HG03095 (cell line): ENCODE measurements at regions not wholly inside any gene's neighbourhood (a gene's known extent, or its start where the extent isn't known, plus 50 kb on each side); places are given as distances from the start of the nearest gene placed in this dataset.

Experiments
- ATAC-seq: cut with Tn5 transposase; IDR thresholded peaks from one replicate; pipeline ENCODE4 v1.9.1; 2021; ENCODE audit warnings: moderate library complexity; ENCODE audit not compliant: unreplicated experiment

DNA sequence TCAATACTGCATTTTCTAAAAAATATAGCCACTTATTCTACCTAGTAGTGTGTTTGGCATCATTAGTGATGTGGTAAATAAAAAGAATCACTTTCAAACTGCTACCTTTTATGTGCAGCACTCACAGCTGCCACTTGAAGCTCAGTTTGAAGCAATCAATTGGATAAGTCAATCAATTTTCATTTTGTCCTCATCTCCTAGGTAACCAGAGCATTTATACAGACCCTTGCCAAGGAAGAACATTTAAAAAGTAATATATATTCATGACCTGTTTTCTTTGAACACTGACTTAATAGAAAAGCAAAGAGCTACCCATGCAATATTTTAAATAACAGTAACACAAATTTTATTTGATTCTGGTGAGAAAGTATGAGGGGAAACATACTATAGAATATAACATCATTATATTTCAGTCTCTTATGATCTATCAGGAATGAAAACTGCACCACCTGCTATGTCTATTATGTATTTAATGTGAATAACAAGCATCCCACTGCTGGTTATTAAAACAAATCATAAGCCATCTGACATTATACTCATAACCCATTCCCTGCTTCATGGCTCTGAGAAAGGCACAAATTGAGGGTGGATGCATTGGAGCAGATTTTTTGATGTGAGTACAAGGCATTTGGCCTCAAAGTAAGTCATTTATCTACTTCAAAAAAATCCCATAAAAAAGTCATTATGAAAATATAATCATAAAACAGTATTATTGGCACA, 168.4 kb upstream of the C21orf91 start:
- ATAC-seq: no peak

DNA sequence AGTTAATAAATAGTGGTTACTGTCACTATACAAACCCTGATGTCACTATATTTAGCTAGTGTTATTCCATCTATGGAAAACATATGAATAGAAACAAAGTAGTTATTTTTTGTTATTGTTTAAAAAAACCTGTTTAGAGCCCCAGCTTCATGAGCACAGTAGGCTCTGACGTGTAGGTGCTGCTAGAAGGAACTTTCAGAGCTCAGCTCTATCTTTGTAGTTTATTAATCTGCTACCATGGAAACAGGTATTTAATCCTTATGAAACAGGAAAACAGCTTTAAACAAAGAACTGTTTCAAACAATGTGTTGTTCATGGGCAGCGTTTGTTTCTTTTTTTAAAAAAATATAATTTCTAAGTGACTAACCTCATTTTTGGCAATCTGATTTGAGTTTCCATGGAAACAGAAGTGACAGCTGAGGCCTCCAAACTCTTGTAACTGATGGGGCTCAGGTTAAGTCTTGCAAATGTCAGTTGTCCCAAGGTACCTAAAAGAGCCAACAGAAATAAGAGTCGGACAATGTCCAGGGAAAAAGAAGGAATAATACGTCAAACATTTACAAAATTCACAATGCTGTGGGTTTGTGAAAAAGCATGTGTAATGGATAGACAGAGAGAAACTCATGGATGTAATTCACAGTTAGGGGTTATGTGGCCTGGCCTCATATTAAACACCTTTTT, 162.0 kb upstream of the C21orf91 start:
- ATAC-seq: no peak

DNA sequence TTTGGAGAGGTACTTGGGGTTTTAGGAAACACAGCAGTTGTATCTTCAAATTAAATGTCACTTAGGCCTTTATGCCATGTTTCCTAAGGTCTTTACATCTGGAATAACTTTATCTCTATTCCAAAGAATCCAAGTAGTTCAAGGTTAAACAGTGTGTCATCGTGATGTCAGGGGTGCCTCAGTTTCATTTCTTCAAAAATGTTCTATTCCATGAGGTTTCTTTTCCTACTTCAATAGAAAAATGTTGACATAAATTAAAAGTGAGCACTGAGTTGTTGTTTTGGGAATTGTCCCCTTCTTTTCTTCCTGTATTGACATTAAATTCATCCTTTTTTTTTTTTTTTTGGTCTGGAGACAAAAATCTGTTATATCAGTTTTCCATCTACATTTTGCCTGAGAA, 160.6 kb upstream of the C21orf91 start:
- no peak for ATAC-seq

DNA sequence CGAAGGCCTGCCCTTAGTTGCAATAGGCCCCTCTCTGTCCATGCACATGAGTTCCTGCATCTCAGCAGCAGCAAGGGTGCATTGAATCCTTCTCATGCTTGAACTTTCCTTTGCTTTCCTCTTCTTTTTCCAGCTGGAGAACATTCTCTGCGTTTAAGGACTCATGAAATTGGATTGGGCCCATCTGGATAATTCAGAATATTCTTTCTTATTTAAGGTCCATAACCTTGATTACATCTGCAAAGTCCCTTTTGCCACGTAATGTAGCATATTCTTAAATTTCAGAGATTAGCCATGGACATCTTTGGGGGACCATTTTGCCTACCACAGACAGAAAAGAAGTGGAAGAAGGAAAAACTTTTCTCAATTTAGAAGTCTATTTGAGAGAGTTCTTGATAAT, 159.7 kb upstream of the C21orf91 start:
- ATAC-seq: no peak

DNA sequence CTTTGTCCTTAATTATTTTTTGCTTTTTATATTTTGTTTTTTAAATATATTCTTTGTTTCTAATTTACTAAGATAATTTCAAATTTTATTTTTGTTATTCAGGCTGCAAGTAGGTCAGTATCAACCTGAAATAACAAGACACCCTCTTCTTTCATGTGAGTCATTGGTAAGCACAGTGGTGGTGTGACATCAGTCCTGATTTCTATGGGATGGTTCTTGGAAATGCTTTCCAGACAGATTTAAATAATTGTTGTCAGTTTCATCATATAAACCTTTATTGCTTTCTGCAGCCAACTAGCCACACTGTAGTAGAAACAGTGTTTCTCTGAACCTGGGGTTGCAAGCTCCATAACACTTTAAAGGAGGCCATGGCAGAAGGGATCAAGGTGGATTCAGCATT, 157.5 kb upstream of the C21orf91 start:
- ATAC-seq: no peak

DNA sequence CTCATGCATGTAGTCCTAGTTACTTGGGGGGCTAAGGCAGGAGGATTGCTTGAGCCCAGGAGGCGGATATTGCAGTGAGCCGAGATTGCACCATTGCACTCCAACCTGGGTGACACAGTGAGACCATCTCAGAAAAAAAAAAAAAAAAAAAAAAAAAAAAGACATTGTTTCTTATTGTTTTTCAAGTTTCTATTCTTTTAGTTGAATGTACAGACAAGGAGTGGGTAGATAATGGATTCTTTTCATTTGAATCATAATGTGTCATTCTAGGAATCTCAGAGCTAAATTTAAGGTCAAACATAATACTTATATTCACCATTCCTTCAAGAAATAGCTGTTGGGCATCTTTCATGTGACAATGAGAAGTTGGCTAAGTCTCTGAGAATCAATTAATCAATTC, 157.0 kb upstream of the C21orf91 start:
- no peak for ATAC-seq

DNA sequence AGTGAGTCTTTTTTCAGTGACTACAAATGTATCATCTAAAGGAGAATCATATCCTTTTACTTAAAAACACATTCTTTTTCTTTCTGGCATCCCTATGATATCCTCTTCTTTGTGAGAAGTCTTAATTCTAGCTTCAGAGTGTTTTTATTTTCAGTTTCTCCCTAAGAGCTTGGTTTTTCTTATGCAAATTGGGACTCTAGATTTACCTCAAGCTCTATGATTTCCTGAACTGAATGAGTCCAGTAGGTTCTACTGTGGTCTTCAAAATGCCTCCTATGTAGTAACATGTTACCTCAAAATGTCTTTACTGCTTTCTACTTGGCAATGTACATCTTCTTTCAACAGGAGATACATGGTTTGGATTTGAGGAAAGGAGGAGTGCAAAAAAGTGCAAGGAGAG, 148.2 kb upstream of the C21orf91 start:
- no peak for ATAC-seq

DNA sequence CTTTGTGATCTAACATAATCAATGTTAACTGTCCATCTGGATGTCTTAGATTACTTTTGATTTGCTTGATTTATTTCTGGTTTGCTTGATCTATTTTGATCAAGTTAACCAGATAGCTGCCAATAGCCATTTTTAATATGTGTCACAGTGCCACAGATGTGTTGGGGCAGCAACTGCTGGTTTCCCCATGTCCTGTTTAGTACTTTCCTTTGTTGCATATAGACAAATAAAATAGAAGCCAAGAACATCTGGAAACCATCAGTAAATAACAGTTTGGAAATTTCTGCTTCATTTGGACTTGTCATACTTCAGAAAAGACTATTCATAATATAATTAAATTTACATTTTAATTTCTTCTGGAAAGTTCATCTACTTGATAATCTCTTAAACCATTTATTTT, 145.6 kb upstream of the C21orf91 start:
- no peak for ATAC-seq

DNA sequence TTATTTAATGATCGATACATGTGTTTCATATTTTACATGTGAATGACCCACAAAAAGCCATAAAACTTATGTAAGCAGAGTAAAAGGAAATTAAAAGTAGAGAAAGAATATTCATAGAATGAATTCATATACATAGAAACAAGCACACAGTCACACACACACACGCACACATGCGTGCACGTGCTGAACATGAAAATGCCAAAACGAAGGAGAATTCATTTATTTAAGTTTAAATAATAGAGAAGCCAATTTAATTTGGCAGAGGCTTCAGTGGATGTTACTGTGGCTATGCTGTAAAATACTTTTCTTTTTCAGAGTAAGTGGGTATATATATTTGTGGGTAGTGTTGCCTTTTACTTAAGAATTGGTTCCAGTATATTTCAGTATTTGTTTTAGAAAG, 145.0 kb upstream of the C21orf91 start:
- no peak for ATAC-seq

DNA sequence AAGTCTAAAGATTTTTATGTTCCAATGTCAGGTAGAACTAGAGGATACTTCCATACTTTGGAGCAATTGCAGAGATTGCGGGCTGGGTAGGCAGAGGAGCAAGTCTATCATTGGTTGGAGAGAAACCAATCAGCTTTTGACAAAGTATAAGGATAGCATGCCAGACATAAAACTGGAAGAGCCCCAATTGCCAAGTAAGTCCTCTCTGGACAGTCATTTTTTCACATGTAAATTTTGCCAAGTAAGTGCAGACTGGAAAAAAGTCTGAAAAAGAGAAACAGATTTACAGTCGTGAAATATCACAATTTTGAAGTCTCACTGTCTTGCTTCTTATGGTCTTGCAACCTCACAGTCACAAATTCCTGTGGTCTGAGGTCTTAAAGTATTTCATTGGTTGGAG, 131.4 kb upstream of the C21orf91 start:
- no peak for ATAC-seq

DNA sequence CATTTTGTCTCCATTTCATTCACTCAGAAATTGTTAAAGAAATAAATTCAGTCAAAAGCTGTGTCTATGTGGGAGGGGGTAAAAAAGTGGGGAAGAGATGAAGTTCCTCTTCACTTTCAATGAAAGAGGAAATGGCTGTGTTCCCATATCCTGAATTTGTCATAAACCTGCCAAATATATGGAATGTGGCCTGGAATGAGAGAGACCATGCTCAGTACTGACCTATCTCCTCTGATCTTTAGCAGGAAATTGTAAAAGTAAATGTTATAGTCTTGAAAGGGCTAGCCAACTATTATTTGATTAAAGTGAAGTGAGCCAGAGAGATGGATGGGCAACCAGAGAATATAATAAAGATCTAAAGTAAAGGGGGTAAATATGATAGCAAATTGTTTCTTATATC, 130.3 kb upstream of the C21orf91 start:
- ATAC-seq: no peak

DNA sequence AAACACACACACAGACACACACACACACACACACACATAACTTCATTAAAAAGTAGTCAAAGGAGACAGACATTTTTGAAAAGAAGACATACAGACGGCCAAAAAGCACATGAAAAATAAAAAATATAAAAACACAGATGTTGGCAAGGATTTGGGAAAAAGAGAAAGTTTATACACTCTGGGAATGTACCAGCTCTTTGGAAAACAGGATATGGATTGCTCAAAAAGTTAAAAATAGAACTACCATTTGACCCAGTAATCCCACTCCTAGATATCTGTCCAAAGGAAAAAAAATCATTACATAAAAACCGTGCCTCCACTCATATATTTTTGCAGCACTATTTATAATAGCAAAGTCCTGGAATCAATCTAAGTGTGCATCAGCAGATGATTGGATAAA, 128.4 kb upstream of the C21orf91 start:
- no peak for ATAC-seq

DNA sequence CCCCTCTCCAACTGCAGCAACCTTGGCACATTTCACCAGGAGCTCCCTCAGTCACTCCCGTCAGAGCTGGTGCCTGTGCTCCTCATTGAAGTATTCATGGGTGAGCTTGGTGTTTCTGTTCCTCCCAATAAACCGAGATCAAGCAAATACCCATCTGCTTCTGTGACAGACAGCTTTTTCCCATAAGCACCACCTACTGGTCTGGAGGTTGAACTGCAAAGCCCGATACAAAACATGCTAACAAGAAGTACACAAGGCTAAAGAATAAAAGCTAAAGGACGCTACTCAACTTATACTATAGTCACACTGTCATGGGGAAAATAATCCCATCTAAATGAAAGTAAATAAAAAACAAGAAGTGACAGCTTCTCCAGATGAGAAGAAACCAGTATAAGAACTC, 111.9 kb upstream of the C21orf91 start:
- no peak for ATAC-seq

DNA sequence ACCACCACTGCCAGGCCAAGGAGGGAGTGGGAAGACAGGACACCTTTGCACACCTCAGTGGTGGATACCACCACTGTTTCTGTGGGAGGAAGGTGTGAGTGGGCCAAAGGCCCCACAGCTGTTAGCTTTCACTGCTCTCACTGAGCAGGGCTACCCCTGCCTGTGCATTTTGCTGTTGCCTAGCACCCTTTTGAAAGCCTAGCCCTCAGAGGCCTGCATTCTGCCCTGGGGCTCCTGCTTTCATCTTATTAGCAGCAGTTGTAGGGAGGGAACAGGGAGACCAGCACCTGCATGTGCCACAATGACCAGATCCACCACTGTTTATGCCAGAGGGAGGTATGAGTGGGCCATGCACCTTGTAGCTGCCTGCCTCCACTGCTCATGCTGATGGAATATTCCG, 110.9 kb upstream of the C21orf91 start:
- ATAC-seq: no peak

DNA sequence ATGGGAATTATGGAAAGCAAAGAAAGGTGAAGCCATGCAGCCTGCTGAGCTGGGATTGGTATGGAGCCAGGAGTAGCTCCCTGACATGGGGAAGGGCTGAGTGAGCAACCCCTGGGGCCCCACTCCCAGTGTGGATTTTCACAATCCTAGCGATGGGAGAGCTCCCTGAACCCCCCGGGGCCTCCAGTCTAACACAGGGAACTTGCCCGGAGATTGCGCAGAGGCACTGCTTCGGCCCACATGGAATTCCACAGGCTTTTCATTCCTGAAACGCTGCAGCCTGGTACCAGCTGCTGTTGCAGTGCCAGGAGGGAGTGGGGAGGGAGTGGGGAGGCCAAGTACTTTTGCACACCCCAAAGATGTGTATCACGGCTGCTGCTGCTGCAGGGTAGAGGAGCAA, 110.4 kb upstream of the C21orf91 start:
- no peak for ATAC-seq

DNA sequence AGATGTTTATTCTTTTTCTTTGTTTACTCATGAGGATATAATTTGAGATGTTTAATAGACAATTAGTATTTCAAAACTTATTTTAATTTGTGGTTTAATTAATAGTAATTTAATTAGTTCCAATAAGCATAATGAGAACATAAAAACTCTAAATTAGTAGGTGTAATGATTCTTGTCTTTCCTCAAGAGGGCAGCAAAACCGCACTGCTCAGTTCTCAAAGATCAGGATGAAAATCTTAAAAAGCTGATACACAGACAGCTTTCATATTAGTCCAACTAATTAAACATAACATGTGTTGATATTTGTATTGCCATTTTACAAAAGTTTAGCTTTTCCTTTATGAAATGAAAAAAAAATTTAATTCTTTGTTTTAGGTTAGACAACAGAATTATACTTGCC, 106.7 kb upstream of the C21orf91 start:
- ATAC-seq: no peak

DNA sequence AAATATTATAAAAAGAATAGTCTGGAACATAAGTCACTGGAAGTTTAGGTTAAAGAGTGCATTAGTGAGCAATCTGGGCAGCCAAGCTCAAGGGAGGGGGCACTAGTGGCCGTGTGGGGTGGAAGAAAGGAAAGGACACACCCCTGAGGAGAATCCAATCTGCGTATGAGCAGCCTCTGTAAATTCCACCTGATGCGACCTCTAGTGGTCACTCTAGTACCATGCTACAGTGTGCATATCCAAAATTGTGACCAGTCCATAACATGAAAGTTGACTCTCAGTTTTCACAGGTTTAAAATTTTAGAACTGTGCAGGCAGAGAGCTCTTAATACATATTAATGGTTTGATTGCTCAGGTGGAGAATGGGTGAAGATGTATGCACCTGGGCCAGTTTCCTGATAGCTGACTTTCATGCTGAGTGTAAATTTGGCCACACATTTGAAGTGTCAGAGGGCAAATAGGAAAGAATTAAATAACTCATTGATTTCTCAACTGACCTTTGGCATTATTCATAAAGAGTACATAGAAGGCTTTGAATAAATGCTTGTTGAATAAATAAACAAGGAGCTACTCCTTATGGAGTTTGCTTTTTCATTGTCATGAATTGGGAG, 105.9 kb upstream of the C21orf91 start:
- peak; percentile 95 for ATAC-seq

DNA sequence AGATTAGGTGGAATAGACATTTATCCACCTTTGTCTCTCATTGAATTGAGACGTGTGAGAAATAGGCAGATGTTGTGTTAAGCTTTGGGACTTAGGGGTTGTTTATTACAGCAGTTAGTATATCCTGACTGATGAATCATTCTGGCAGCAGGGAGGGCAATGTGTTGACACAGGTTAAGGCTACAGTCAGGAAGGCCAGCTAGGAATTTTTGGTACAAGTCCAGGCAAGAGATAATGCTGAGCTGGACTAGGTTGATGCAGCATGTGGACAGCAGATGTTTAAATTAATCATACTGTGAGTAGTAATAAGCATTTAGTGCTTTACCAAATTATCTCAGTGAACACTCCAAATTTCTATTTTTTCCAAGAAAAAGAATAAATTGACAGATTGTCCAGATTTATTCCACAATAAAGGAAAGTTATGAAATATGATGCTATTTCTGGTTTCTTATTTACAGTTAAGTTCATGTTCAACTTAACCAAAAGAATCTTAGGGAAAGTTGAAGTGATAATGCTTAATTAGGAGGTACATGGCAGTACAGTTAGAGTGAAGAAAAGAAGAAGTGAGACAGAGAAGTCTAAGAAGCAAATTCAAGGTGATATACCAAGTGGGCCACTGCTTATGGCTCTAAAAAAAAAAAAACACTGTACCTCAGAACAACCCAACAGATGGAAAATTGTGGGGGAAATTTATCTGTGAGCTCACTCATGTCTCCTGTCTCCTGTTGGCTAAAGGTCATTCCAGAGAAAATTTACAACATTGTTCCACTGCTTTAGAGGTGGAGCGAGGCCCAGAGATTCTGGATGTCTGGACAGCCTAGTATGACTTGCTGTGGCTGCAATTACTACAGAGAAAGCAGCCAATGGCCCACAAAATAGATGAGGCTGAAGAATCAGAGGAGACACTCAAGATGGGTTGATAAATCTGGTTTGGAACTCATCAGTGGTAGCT, 102.7 kb upstream of the C21orf91 start:
- no peak for ATAC-seq

DNA sequence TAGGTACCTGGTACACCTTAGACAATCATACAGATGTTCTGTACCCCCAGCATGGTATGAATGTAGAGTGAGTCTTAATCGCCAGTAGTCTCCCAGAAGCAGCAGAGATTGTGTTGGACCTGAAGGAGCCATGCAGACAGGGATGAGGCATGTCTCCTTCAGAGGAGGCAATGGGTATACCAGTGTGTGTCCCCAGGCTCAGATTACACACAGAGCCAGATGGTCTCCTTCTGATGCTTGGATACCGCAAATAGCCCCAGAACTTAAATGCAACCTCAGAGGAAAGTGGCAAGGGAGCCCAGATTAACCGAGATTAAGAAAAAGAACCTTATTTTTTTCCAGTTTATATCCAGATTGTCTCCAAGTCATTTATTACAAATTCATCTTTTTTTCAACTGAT, 96.8 kb upstream of the C21orf91 start:
- no peak for ATAC-seq

DNA sequence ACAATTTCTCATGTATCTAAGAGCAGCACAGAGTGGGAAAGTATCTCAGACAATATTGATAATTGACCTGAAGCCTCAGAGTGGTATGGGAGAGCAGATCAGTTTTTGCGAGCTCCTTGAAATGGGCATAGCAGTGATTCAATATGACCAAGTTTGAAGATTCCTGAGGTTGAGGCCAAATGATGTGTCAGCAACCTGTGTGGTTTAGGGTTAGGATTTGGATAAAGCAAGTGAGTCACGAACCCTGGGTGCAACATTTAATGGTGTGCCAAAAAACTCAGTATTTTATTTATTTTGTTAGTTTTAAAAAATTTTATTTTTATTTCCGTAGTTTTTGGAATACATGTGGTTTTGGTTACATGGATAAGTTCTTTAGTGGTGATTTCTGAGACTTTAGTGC, 92.5 kb upstream of the C21orf91 start:
- ATAC-seq: no peak

DNA sequence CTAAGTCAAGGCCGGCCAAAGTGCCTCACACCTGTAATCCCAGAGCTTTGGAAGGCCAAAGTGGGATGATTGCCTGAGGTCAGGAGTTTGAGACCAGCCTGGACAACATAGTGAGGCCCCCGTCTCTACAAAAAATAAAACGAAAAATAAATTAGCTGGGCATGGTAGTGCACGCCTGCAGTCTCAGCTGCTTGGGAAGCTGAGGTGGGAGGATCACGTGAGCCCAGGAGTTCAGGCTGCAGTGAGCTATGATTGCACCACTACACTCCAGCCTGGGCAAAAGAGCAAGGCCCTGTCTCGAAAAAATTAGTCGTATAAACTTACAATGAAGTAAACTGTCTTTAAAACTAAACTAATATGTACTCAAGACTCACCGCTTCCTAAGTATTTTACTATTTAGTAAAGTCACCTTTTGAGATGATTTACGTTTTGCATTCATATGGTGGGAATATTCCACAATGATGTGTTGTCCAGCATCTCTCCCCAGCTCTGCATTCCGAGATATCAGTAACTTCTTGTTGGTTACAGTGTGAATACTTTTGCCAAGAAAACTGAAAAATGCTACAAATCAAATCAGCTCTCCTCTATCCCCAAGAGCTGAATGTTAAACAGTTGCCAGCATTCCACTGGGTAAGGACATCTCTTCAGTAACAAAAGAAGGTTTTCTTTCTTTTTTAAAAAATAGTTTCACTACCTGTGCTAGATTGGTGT, 84.9 kb upstream of the C21orf91 start:
- no peak for ATAC-seq
